Smooth muscle cell (in vitro differentiated cells): ENCODE measurements at regions not wholly inside any gene's neighbourhood (a gene's known extent, or its start where the extent isn't known, plus 50 kb on each side); places are given as distances from the start of the nearest gene placed in this dataset.

Source experiments
- DNase-seq: peaks from one replicate; lab custom pipeline; 2025; ENCODE audit not compliant: unreplicated experiment; lab: John Stamatoyannopoulos, UW
- H2AFZ ChIP-seq: fragments of 200-600 bp; sonication (generic); 2 replicates; pipeline ENCODE4 v1.6.0; 2016; ENCODE audit warnings: antibody characterized with exemption, low read depth, mild to moderate bottlenecking
- H3F3A ChIP-seq: fragments of 200-600 bp; sonication (generic); 2 replicates; pipeline ENCODE4 v1.6.0; 2017; ENCODE audit warnings: antibody characterized with exemption, low read depth
- H3K27ac ChIP-seq: fragments of 200-600 bp; sonication (generic); 2 replicates; pipeline ENCODE4 v1.5.1; 2016; ENCODE audit warnings: low read depth, mild to moderate bottlenecking
- H3K27me3 ChIP-seq: fragments of 200-600 bp; sonication (generic); 2 replicates; pipeline ENCODE4 v1.6.1; 2016; ENCODE audit warnings: low read depth, mild to moderate bottlenecking
- H3K36me3 ChIP-seq: fragments of 200-600 bp; sonication (generic); 2 replicates; pipeline ENCODE4 v1.5.1; 2016; ENCODE audit warnings: low read depth
- H3K4me1 ChIP-seq: fragments of 200-600 bp; sonication (generic); 2 replicates; pipeline ENCODE4 v1.5.1; 2016; ENCODE audit warnings: low read depth
- H3K4me2 ChIP-seq: fragments of 200-600 bp; sonication (generic); 2 replicates; pipeline ENCODE4 v1.6.0; 2016; ENCODE audit warnings: mild to moderate bottlenecking
- H3K4me3 ChIP-seq: fragments of 200-600 bp; sonication (generic); 2 replicates; pipeline ENCODE4 v1.5.1; 2016; ENCODE audit warnings: mild to moderate bottlenecking
- H3K79me2 ChIP-seq: fragments of 200-600 bp; sonication (generic); 2 replicates; pipeline ENCODE4 v1.6.0; 2016; ENCODE audit warnings: low read depth, mild to moderate bottlenecking
- H3K9ac ChIP-seq: fragments of 200-600 bp; sonication (generic); 2 replicates; pipeline ENCODE4 v1.6.0; 2016; ENCODE audit warnings: low read depth
- H3K9me3 ChIP-seq: fragments of 200-600 bp; sonication (generic); replicated peaks from 2 replicates; pipeline ENCODE4 v1.5.1; 2016; ENCODE audit warnings: low read depth
- H4K20me1 ChIP-seq: fragments of 200-600 bp; sonication (generic); 2 replicates; pipeline ENCODE4 v1.6.0; 2016; ENCODE audit warnings: low read depth
- WGBS: methylation state at CpG from one replicate; pipeline ENCODE4 v1.1.7; 2016; ENCODE audit warnings: low lambda C conversion rate; 5-methylcytosine and 5-hydroxymethylcytosine counted together
- TF ChIP-seq, protein P1 (sequence below): fragments of 200-600 bp; sonication (generic); IDR thresholded peaks from 2 replicates; pipeline ENCODE4 v1.5.1; 2017; ENCODE audit warnings: borderline replicate concordance, mild to moderate bottlenecking, antibody characterized with exemption; ENCODE audit not compliant: insufficient read depth, poor library complexity, severe bottlenecking

DNA sequence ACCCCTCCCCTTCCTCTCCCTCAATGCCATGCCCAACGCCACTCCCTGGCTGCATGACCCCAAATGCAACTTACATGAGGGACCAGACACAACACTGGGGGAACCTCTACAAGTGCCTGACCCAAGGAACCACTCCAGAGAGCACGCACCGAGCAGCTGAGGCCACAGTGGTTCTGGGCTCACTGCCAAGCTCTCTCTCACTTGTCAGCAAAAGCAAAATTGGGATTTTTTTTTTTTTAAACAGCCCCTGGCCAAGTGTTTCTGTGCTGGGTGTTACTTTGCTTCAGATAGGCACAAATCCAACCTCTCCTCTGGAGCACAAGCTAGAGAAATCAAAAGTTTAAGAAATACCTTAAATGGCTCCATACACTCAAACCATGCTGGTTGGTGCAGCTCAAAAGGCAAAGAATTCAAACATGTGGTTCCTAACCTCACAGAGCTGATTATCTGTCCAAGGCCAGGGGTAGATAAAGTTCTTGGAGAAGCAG, 363.0 kb downstream of the SETD4 start:
- Histone ChIP-seq H3K27ac (peak overlapping the region; percentile 32), H3K27me3 (no peaks in the 10 kb centered on the region), H3K9me3 (no peaks in the 10 kb centered on the region), H2AFZ (peak overlapping the region; percentile 53), H3F3A (peaks cover 3% of the 10 kb centered on the region), H3K4me1 (no peaks in the 10 kb centered on the region), H3K4me3 (no peak overlapping the region), H3K4me2 (peak overlapping the region; percentile 53), H3K36me3 (no peaks in the 10 kb centered on the region), H4K20me1 (no peaks in the 10 kb centered on the region), H3K79me2 (no peaks in the 10 kb centered on the region), H3K9ac (no peak overlapping the region)
- TF ChIP-seq, protein P1, sequence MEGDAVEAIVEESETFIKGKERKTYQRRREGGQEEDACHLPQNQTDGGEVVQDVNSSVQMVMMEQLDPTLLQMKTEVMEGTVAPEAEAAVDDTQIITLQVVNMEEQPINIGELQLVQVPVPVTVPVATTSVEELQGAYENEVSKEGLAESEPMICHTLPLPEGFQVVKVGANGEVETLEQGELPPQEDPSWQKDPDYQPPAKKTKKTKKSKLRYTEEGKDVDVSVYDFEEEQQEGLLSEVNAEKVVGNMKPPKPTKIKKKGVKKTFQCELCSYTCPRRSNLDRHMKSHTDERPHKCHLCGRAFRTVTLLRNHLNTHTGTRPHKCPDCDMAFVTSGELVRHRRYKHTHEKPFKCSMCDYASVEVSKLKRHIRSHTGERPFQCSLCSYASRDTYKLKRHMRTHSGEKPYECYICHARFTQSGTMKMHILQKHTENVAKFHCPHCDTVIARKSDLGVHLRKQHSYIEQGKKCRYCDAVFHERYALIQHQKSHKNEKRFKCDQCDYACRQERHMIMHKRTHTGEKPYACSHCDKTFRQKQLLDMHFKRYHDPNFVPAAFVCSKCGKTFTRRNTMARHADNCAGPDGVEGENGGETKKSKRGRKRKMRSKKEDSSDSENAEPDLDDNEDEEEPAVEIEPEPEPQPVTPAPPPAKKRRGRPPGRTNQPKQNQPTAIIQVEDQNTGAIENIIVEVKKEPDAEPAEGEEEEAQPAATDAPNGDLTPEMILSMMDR: no peak
- no peak for DNase-seq
- WGBS: 39% methylated on average over 3 of the region's 3 CpGs

DNA sequence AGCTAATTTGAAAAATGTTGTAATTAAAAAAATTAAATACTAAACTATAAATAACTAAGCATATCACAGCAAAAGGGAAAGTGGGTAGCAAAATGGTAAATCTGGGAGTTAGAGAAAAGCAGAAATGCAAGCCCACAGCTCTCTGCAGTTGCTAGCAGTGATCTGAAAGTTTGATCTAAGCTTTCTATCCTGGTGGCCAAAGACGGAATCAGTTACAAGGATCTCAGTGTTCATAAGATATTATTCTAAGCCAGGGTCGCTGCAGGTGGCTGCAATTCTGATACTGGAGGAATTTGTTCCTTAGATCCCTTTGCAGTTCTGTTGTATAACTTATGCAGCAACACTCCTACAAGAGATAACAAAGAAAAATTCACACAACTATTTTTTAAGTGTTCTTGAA, 363.7 kb downstream of the SETD4 start:
- no peaks in the 10 kb centered on the region for H3K9me3 ChIP-seq
- no peaks in the 10 kb centered on the region for H3K36me3 ChIP-seq
- no peaks in the 10 kb centered on the region for H3K79me2 ChIP-seq
- no peaks in the 10 kb centered on the region for H4K20me1 ChIP-seq
- H3K4me3 ChIP-seq: no peak overlapping the region
- no peaks in the 10 kb centered on the region for H3K4me1 ChIP-seq
- no peak overlapping the region for H3K9ac ChIP-seq
- 76% methylated on average over 2 of the region's 2 CpGs for WGBS
- TF ChIP-seq, protein P1: no peak
- peaks cover 3% of the 10 kb centered on the region for H3F3A ChIP-seq
- DNase-seq: no peak
- no peak overlapping the region for H3K27ac ChIP-seq
- H3K27me3 ChIP-seq: no peaks in the 10 kb centered on the region
- no peak overlapping the region for H2AFZ ChIP-seq
- H3K4me2 ChIP-seq: no peak overlapping the region

DNA sequence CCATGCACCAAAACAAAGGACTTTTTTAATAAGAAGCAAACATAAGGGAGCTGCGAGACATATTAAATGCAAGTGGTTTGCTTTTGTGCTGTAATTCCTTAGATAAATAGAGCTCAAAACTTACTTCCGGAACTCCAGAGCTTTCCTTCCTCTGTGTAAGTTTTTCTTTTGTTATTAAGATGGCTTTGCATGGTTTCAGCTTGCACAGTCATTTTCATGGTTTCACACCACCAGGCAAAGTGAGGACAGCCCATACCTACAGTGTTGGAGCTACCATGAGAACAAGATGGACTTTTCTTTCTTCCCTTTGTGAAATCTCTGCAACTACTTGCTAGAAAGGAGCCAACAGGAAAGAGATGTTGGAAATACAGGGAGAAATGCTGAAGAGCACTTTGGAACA, 368.0 kb downstream of the SETD4 start:
- H3K36me3 ChIP-seq: no peaks in the 10 kb centered on the region
- H3K27me3 ChIP-seq: no peaks in the 10 kb centered on the region
- H3K4me2 ChIP-seq: no peak overlapping the region
- peaks cover 3% of the 10 kb centered on the region for H3F3A ChIP-seq
- no peaks in the 10 kb centered on the region for H3K9me3 ChIP-seq
- DNase-seq: no peak
- H3K9ac ChIP-seq: no peak overlapping the region
- H3K4me1 ChIP-seq: no peaks in the 10 kb centered on the region
- H3K4me3 ChIP-seq: no peak overlapping the region
- H4K20me1 ChIP-seq: no peaks in the 10 kb centered on the region
- TF ChIP-seq, protein P1: no peak
- no peak overlapping the region for H2AFZ ChIP-seq
- no peaks in the 10 kb centered on the region for H3K79me2 ChIP-seq
- no peak overlapping the region for H3K27ac ChIP-seq
- 93% methylated on average over 2 of the region's 2 CpGs for WGBS

DNA sequence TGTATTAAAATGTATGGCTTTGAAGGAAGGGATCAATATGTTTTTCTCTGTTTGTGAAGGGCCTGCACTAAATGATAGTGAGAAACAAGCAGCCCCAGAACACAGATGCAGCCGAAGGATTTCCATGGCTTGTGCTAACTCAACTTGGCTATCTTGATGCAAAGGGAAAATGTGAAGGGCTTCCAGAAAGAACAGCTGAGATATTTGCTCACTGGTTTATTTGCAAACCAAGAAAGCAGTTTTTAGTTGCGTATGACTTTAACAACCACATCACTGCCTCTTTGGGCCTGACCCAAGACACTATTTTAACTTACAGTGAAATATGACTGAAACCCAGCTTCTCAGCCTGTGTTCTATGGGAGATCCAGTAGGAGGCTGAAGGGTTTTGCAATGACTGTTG, 369.9 kb downstream of the SETD4 start:
- no peaks in the 10 kb centered on the region for H3K27me3 ChIP-seq
- H3K4me3 ChIP-seq: no peak overlapping the region
- no peak overlapping the region for H3K9ac ChIP-seq
- no peaks in the 10 kb centered on the region for H3K79me2 ChIP-seq
- no peaks in the 10 kb centered on the region for H3K36me3 ChIP-seq
- DNase-seq: no peak
- H3K27ac ChIP-seq: no peak overlapping the region
- no peak overlapping the region for H3K4me2 ChIP-seq
- 94% methylated on average over 2 of the region's 2 CpGs for WGBS
- TF ChIP-seq, protein P1: no peak
- no peaks in the 10 kb centered on the region for H3K4me1 ChIP-seq
- no peaks in the 10 kb centered on the region for H3K9me3 ChIP-seq
- no peak overlapping the region for H2AFZ ChIP-seq
- H4K20me1 ChIP-seq: no peaks in the 10 kb centered on the region
- no peaks in the 10 kb centered on the region for H3F3A ChIP-seq
